Mesenchymal stem cell (in vitro differentiated cells and primary cell): ENCODE measurements at regions not wholly inside any gene's neighbourhood (a gene's known extent, or its start where the extent isn't known, plus 50 kb on each side); places are given as distances from the start of the nearest gene placed in this dataset.

Experiments
- DNase-seq: peaks from one replicate; pipeline ENCODE4 v3.0.0-alpha.2; 2013
- H2AFZ ChIP-seq: one replicate; pipeline ENCODE4 v1.6.1; 2013; ENCODE audit warnings: low read depth, mild to moderate bottlenecking, control low read depth, inconsistent platforms, low read length, moderate library complexity
- H2AK5ac ChIP-seq: 2 replicates; pipeline ENCODE4 v1.6.1; 2013; ENCODE audit warnings: low read length, moderate library complexity, mild to moderate bottlenecking, inconsistent platforms; ENCODE audit not compliant: severe bottlenecking
- H2BK120ac ChIP-seq: one replicate; pipeline ENCODE4 v1.6.1; 2013; ENCODE audit warnings: low read depth, mild to moderate bottlenecking, inconsistent platforms, low read length, moderate library complexity
- H2BK12ac ChIP-seq, 2 experiments: one replicate each; pipeline ENCODE4 v1.6.1; 2013; ENCODE audit warnings: inconsistent platforms in 2 of 2, low read length in 2 of 2, mild to moderate bottlenecking in 2 of 2, moderate library complexity in 2 of 2, control low read depth in 1 of 2
- H2BK15ac ChIP-seq: one replicate; pipeline ENCODE4 v1.6.1; 2013; ENCODE audit warnings: mild to moderate bottlenecking, low read depth, inconsistent platforms; ENCODE audit not compliant: poor library complexity, severe bottlenecking
- H2BK5ac ChIP-seq: 2 replicates; pipeline ENCODE4 v1.6.1; 2013; ENCODE audit warnings: low read depth, mild to moderate bottlenecking, low read length, control low read depth, inconsistent platforms; ENCODE audit not compliant: poor library complexity, severe bottlenecking
- H3K14ac ChIP-seq, 2 experiments: one replicate each; pipeline ENCODE4 v1.6.1; 2013; ENCODE audit warnings: inconsistent platforms in 2 of 2, low read length in 2 of 2, control low read depth in 1 of 2, mild to moderate bottlenecking in 1 of 2, moderate library complexity in 1 of 2
- H3K18ac ChIP-seq, 2 experiments: one replicate each; pipeline ENCODE4 v1.6.1; 2013; ENCODE audit warnings: inconsistent platforms in 2 of 2, low read length in 2 of 2, control low read depth in 1 of 2, low read depth in 1 of 2, mild to moderate bottlenecking in 1 of 2
- H3K23ac ChIP-seq, 2 experiments: one replicate each; pipeline ENCODE4 v1.6.1; 2013; ENCODE audit warnings: inconsistent platforms in 2 of 2, low read length in 2 of 2, mild to moderate bottlenecking in 2 of 2, moderate library complexity in 2 of 2, control low read depth in 1 of 2
- H3K27ac ChIP-seq: 2 replicates; pipeline ENCODE4 v1.5.1; 2013; ENCODE audit warnings: mild to moderate bottlenecking, moderate library complexity, low read length, control low read depth, inconsistent platforms; ENCODE audit not compliant: poor library complexity, severe bottlenecking
- H3K27me3 ChIP-seq, 2 experiments: 2 replicates each; pipeline versions ENCODE4 v1.6.1 to v1.7.0; 2013; ENCODE audit warnings: low read length in 2 of 2, mild to moderate bottlenecking in 2 of 2, moderate library complexity in 2 of 2, control low read depth in 1 of 2, inconsistent platforms in 1 of 2; ENCODE audit not compliant: control insufficient read depth in 1 of 2, insufficient read depth in 1 of 2
- H3K36me3 ChIP-seq, 2 experiments: 2 replicates each; pipeline versions ENCODE4 v1.6.1 to v1.7.0; 2013; ENCODE audit warnings: low read length in 2 of 2, control low read depth in 1 of 2, inconsistent platforms in 1 of 2, low read depth in 1 of 2, mild to moderate bottlenecking in 1 of 2; ENCODE audit not compliant: insufficient read depth in 2 of 2, control insufficient read depth in 1 of 2
- H3K4ac ChIP-seq, 2 experiments: one replicate each; pipeline ENCODE4 v1.6.1; 2013; ENCODE audit warnings: inconsistent platforms in 2 of 2, low read length in 2 of 2, mild to moderate bottlenecking in 2 of 2, moderate library complexity in 2 of 2, control low read depth in 1 of 2, low read depth in 1 of 2
- H3K4me1 ChIP-seq: 2 replicates; pipeline ENCODE4 v1.6.1; 2013; ENCODE audit warnings: low read depth, low read length, control low read depth; ENCODE audit not compliant: control insufficient read depth, insufficient read depth
- H3K4me2 ChIP-seq: 2 replicates; pipeline ENCODE4 v1.6.1; 2013; ENCODE audit warnings: low read length, mild to moderate bottlenecking, inconsistent platforms; ENCODE audit not compliant: poor library complexity, severe bottlenecking
- H3K4me3 ChIP-seq, 2 experiments: 2 replicates each; pipeline versions ENCODE4 v1.5.1 to v1.7.0; 2013; ENCODE audit warnings: low read length in 2 of 2, mild to moderate bottlenecking in 2 of 2, control low read depth in 1 of 2, low read depth in 1 of 2; ENCODE audit not compliant: insufficient read depth in 1 of 2
- H3K79me1 ChIP-seq: replicated peaks from 2 replicates; pipeline ENCODE4 v1.6.1; 2013; ENCODE audit warnings: mild to moderate bottlenecking, control low read depth, low read length, inconsistent platforms; ENCODE audit not compliant: poor library complexity, severe bottlenecking
- H3K9ac ChIP-seq: 2 replicates; pipeline ENCODE4 v1.7.0; 2013; ENCODE audit warnings: mild to moderate bottlenecking, low read length, moderate library complexity
- H3K9me3 ChIP-seq: 2 replicates; pipeline ENCODE4 v1.7.0; 2013; ENCODE audit warnings: mild to moderate bottlenecking, low read length; ENCODE audit not compliant: control insufficient read depth
- H4K8ac ChIP-seq: one replicate; pipeline ENCODE4 v1.6.1; 2013; ENCODE audit warnings: inconsistent platforms, mild to moderate bottlenecking, low read length, moderate library complexity
- H4K91ac ChIP-seq: one replicate; pipeline ENCODE4 v1.6.1; 2013; ENCODE audit warnings: mild to moderate bottlenecking, low read length, inconsistent platforms
- WGBS: methylation state at CpG from one replicate; pipeline ENCODE4 v1.1.7; 2013; ENCODE audit warnings: mixed read lengths; 5-methylcytosine and 5-hydroxymethylcytosine counted together

DNA sequence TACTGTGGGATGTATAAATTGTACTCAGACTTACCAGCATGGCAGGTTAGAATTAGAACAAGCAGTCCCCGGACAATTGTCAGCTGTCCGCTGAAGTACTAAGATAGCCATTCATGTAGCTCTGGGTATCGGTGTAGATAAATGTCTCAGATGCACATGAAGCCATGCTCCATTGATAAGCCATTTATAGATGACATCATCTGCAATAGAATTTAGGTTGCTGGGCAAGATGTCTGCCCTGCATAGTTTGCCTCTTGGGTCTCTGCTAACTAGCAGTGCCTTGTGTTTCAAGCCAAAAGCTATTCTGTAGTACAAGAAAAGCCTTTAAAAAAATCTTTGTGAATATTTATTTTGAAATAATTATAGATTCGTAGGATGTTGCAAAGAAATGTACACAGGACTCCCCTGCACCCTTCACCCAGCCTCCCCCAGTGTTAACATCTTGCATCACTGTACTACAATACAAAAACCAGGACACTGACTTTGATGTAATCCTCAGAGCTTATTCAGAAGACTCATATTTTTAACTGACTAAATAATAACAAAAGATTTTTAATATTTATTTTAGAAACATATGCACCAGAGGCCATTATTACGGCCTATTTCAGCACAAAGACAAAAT, 220.6 kb upstream of the THRB start:
- no peak overlapping the region for H3K9ac ChIP-seq
- no peak overlapping the region for H4K8ac ChIP-seq
- no peak for DNase-seq
- H2BK120ac ChIP-seq = no peak overlapping the region
- H3K79me1 ChIP-seq = no peaks in the 10 kb centered on the region
- no peak overlapping the region for H3K4me3 ChIP-seq
- 73% methylated on average over 5 of the region's 5 CpGs for WGBS
- H3K4ac ChIP-seq = no peak overlapping the region
- no peak overlapping the region for H2BK5ac ChIP-seq
- no peak overlapping the region for H2AFZ ChIP-seq
- no peaks in the 10 kb centered on the region for H3K36me3 ChIP-seq
- no peaks in the 10 kb centered on the region for H3K9me3 ChIP-seq
- H2AK5ac ChIP-seq = no peak overlapping the region
- H3K4me2 ChIP-seq = no peak overlapping the region
- H2BK15ac ChIP-seq = no peak overlapping the region
- H3K27me3 ChIP-seq = no peaks in the 10 kb centered on the region
- H3K27ac ChIP-seq = no peak overlapping the region
- H3K14ac ChIP-seq = no peak overlapping the region
- H3K18ac ChIP-seq = no peak overlapping the region
- no peak overlapping the region for H2BK12ac ChIP-seq
- H3K23ac ChIP-seq = no peak overlapping the region
- no peak overlapping the region for H4K91ac ChIP-seq
- H3K4me1 ChIP-seq = no peaks in the 10 kb centered on the region

- DNase-seq = no peak
- WGBS = 86% methylated on average over 3 of the region's 5 CpGs
- H3K23ac ChIP-seq = no peak overlapping the region
Observed at GRCh38 chr3:24722087-24722486, 227.4 kb upstream of the THRB start.

DNA sequence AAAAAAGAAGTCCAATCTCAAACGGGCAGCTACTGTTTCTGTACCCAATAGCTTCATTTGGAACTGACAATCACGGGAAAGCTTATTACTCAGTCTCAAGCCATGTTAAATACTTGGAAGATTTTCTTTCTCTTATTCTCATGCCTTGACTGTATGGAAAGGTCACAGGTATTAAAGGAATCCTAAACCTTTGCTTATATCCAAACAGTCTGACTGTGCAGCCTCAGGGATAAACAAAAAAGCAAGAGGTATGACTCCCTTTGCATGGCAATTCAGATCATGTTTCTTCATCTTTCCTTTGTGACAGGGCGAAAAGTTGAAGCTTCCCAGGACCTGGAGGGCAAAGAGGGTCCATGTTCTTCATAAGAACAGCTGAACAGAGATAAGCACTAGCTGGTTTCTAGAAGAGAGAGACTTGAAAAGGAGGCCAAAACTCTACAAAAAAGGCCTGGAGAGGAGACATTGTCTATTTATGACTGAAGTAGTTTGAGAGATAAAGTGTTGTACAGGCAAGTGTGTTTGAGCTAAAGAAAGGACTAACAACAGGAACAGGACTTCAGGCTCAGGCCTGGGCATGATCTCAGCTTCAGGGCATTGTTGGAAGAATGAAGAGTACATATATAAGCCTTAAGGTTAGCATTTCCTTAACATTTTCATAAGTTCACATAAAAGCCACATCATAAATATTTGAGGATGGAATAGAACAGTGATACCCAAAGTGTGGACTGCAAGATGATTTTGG, 231.0 kb upstream of the THRB start:
- Histone ChIP-seq H3K4me3 (no peak overlapping the region), H2AK5ac (no peak overlapping the region), H3K27me3 (no peaks in the 10 kb centered on the region), H3K9me3 (no peaks in the 10 kb centered on the region), H3K4ac (no peak overlapping the region), H2BK12ac (no peak overlapping the region), H3K9ac (no peak overlapping the region), H3K14ac (no peak overlapping the region), H3K4me2 (no peak overlapping the region), H4K8ac (no peak overlapping the region), H2BK120ac (no peak overlapping the region), H4K91ac (no peak overlapping the region), H3K4me1 (no peaks in the 10 kb centered on the region), H3K18ac (no peak overlapping the region), H3K23ac (no peak overlapping the region), H3K79me1 (no peaks in the 10 kb centered on the region), H2BK15ac (no peak overlapping the region), H3K27ac (no peak overlapping the region), H3K36me3 (no peaks in the 10 kb centered on the region), H2AFZ (no peak overlapping the region), H2BK5ac (no peak overlapping the region)
- no peak for DNase-seq
- WGBS = 80% methylated on average over 2 of the region's 3 CpGs

More at GRCh38 chr3:24722087-24722486, 227.4 kb upstream of the THRB start:
- H4K8ac ChIP-seq = no peak overlapping the region
- H3K18ac ChIP-seq = no peak overlapping the region
- no peaks in the 10 kb centered on the region for H3K4me1 ChIP-seq
- H3K27ac ChIP-seq = no peak overlapping the region
- H2BK15ac ChIP-seq = no peak overlapping the region
- H2BK120ac ChIP-seq = no peak overlapping the region
- no peak overlapping the region for H3K14ac ChIP-seq
- H3K9ac ChIP-seq = no peak overlapping the region
- H3K36me3 ChIP-seq = no peaks in the 10 kb centered on the region
- no peak overlapping the region for H2AK5ac ChIP-seq
- H3K4me3 ChIP-seq = no peak overlapping the region
- no peaks in the 10 kb centered on the region for H3K9me3 ChIP-seq
- no peak overlapping the region for H2BK5ac ChIP-seq
- H3K79me1 ChIP-seq = no peaks in the 10 kb centered on the region
- H3K27me3 ChIP-seq = no peaks in the 10 kb centered on the region
- no peak overlapping the region for H2BK12ac ChIP-seq
- H2AFZ ChIP-seq = no peak overlapping the region
- no peak overlapping the region for H4K91ac ChIP-seq
- no peak overlapping the region for H3K4ac ChIP-seq
- H3K4me2 ChIP-seq = no peak overlapping the region

DNA sequence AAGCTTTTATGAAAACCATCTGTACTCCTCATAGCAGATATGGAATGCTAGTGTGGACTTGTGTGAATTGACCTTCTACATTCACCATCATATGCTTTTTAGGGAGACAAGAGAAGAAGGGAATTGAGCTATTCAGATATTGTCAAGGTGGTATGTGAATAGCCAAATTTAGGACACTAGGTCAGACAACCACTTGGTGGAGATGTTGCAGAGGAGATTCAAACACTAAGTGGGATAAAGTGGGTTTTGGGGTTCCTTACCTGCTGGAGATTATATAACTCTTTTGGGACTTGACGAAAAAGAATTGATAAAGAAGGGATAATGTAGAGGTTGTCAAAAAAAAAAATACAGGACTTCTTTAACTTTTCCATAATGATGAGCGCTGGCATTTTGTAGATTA, 231.8 kb upstream of the THRB start:
- H2AFZ ChIP-seq = no peak overlapping the region
- no peaks in the 10 kb centered on the region for H3K9me3 ChIP-seq
- H3K23ac ChIP-seq = no peak overlapping the region
- H2AK5ac ChIP-seq = no peak overlapping the region
- no peak overlapping the region for H3K9ac ChIP-seq
- no peaks in the 10 kb centered on the region for H3K36me3 ChIP-seq
- no peak overlapping the region for H2BK15ac ChIP-seq
- H2BK120ac ChIP-seq = no peak overlapping the region
- H3K4me3 ChIP-seq = no peak overlapping the region
- no peak overlapping the region for H3K27ac ChIP-seq
- no peak overlapping the region for H4K91ac ChIP-seq
- no peak overlapping the region for H4K8ac ChIP-seq
- 86% methylated on average over 2 of the region's 2 CpGs for WGBS
- H3K4me1 ChIP-seq = no peaks in the 10 kb centered on the region
- no peak for DNase-seq
- no peak overlapping the region for H3K18ac ChIP-seq
- no peaks in the 10 kb centered on the region for H3K79me1 ChIP-seq
- no peak overlapping the region for H2BK12ac ChIP-seq
- no peaks in the 10 kb centered on the region for H3K27me3 ChIP-seq
- H2BK5ac ChIP-seq = no peak overlapping the region
- no peak overlapping the region for H3K14ac ChIP-seq
- H3K4ac ChIP-seq = no peak overlapping the region
- H3K4me2 ChIP-seq = no peak overlapping the region
